ENCODE measurements at regions not wholly inside any gene's neighbourhood (a gene's known extent, or its start where the extent isn't known, plus 50 kb on each side); places are given as distances from the start of the nearest gene placed in this dataset.

GRCh38 chr2:81549646-81550045 is 1245.1 kb upstream of the LRRTM1 start:
- no peaks in the 10 kb centered on the region for H3K36me3 ChIP-seq (ENCODE audit: insufficient read depth, low read length, poor library complexity, severe bottlenecking)
- ChIA-PET POLR2A (ENCODE audit: low non-redundant PET) (no interaction called here), CTCF (no interaction called here)
- H3K27me3 ChIP-seq (replicated peaks; ENCODE audit: insufficient read depth, low read depth, low read length, poor library complexity), result no peaks in the 10 kb centered on the region
- no peaks in the 10 kb centered on the region for H3K4me1 ChIP-seq (ENCODE audit: insufficient read depth, low read length, poor library complexity, severe bottlenecking)
- H3K9me3 ChIP-seq (ENCODE audit: low read depth, low read length, poor library complexity, severe bottlenecking), result peaks cover 29% of the 10 kb centered on the region
- H3K27ac ChIP-seq (ENCODE audit: low read depth, low read length, poor library complexity, severe bottlenecking), result no peak overlapping the region
- intact Hi-C loops (cut with micrococcal nuclease; ENCODE audit: unreplicated experiment), result no loop called here
- no peak overlapping the region for H3K4me3 ChIP-seq (ENCODE audit: low read depth, low read length, poor library complexity, severe bottlenecking)
- no peak for DNase-seq (ENCODE audit: low spot score)
- no TSS peak for BruUV-seq (replicated peaks)
- TF ChIP-seq CTCF (conservative IDR thresholded peaks at IDR 0.05; ENCODE audit: low read depth, low read length), result no peak
- no peak for TF ChIP-seq EZH2 (IDR thresholded peaks at IDR 0.05; ENCODE audit: borderline replicate concordance, low read depth, low read length, poor library complexity, severe bottlenecking)

GRCh38 chr2:81545626-81546025 is 1241.1 kb upstream of the LRRTM1 start:
- H3K4me1 ChIP-seq (ENCODE audit: insufficient read depth, low read length, poor library complexity, severe bottlenecking), result no peaks in the 10 kb centered on the region
- CTCF ChIA-PET, result no interaction called here

GRCh38 chr2:81542119-81542518 is 1237.6 kb upstream of the LRRTM1 start:
- ChIA-PET POLR2A (ENCODE audit: low non-redundant PET) (no interaction called here), CTCF (no interaction called here)
- no peaks in the 10 kb centered on the region for H3K36me3 ChIP-seq (ENCODE audit: insufficient read depth, low read length, poor library complexity, severe bottlenecking)
- no peak overlapping the region for H3K27ac ChIP-seq (ENCODE audit: low read depth, low read length, poor library complexity, severe bottlenecking)
- DNase-seq (ENCODE audit: low spot score), result no peak
- no peaks in the 10 kb centered on the region for H3K4me1 ChIP-seq (ENCODE audit: insufficient read depth, low read length, poor library complexity, severe bottlenecking)
- peaks cover 47% of the 10 kb centered on the region for H3K9me3 ChIP-seq (ENCODE audit: low read depth, low read length, poor library complexity, severe bottlenecking)
- no TSS peak for BruUV-seq (replicated peaks)
- intact Hi-C loops (cut with micrococcal nuclease; ENCODE audit: unreplicated experiment), result no loop called here
- no peak overlapping the region for H3K4me3 ChIP-seq (ENCODE audit: low read depth, low read length, poor library complexity, severe bottlenecking)
- no peaks in the 10 kb centered on the region for H3K27me3 ChIP-seq (replicated peaks; ENCODE audit: insufficient read depth, low read depth, low read length, poor library complexity)
- TF ChIP-seq CTCF (conservative IDR thresholded peaks at IDR 0.05; ENCODE audit: low read depth, low read length) (no peak), EZH2 (IDR thresholded peaks at IDR 0.05; ENCODE audit: borderline replicate concordance, low read depth, low read length, poor library complexity, severe bottlenecking) (no peak)

More at GRCh38 chr2:81545626-81546025, 1241.1 kb upstream of the LRRTM1 start:
- POLR2A ChIA-PET (ENCODE audit: low non-redundant PET), result no interaction called here
- H3K4me3 ChIP-seq (ENCODE audit: low read depth, low read length, poor library complexity, severe bottlenecking), result no peak overlapping the region
- TF ChIP-seq CTCF (conservative IDR thresholded peaks at IDR 0.05; ENCODE audit: low read depth, low read length), result no peak
- TF ChIP-seq EZH2 (IDR thresholded peaks at IDR 0.05; ENCODE audit: borderline replicate concordance, low read depth, low read length, poor library complexity, severe bottlenecking), result no peak
- peaks cover 37% of the 10 kb centered on the region for H3K9me3 ChIP-seq (ENCODE audit: low read depth, low read length, poor library complexity, severe bottlenecking)
- intact Hi-C loops (cut with micrococcal nuclease; ENCODE audit: unreplicated experiment), result no loop called here
- no peak for DNase-seq (ENCODE audit: low spot score)
- no peak overlapping the region for H3K27ac ChIP-seq (ENCODE audit: low read depth, low read length, poor library complexity, severe bottlenecking)
- no TSS peak for BruUV-seq (replicated peaks)
- no peaks in the 10 kb centered on the region for H3K36me3 ChIP-seq (ENCODE audit: insufficient read depth, low read length, poor library complexity, severe bottlenecking)
- no peaks in the 10 kb centered on the region for H3K27me3 ChIP-seq (replicated peaks; ENCODE audit: insufficient read depth, low read depth, low read length, poor library complexity)

All from A673 (cell line).